Adrenal gland (tissue), 9 donors: ENCODE measurements at regions not wholly inside any gene's neighbourhood (a gene's known extent, or its start where the extent isn't known, plus 50 kb on each side); places are given as distances from the start of the nearest gene placed in this dataset.

Experiments
- DNase-seq, 7 donors: peaks; one replicate each; pipeline ENCODE4 v3.0.0-alpha.2; 2019 to 2020
- H3K27ac ChIP-seq, 5 donors: fragments of 200-600 bp; sonication (generic) in 4 of 5; 1 replicate in 3 of 5; 2 replicates in 2 of 5; pipeline versions ENCODE4 v1.5.1 to v1.8.0; 2016 to 2020; ENCODE audit warnings: mild to moderate bottlenecking in 1 of 5
- H3K27me3 ChIP-seq: fragments of 200-600 bp; 2 replicates; pipeline ENCODE4 v1.8.0; 2021
- H3K36me3 ChIP-seq, 2 donors: fragments of 200-600 bp; replicated peaks in 1 of 2; 1 replicate in 1 of 2; 2 replicates in 1 of 2; pipeline versions ENCODE4 v1.5.1 to v1.8.0; 2018 to 2022
- H3K4me1 ChIP-seq, 2 donors: fragments of 200-600 bp; replicated peaks in 1 of 2; 1 replicate in 1 of 2; 2 replicates in 1 of 2; pipeline versions ENCODE4 v1.5.1 to v1.8.0; 2018 to 2021
- H3K4me3 ChIP-seq, 4 donors: fragments of 200-600 bp; sonication (generic) in 3 of 4; one replicate each; pipeline ENCODE4 v1.5.1; 2016 to 2018
- H3K9me3 ChIP-seq, 3 donors: fragments of 200-600 bp; sonication (generic) in 1 of 3; replicated peaks in 1 of 3; 1 replicate in 2 of 3; 2 replicates in 1 of 3; pipeline versions ENCODE4 v1.5.1 to v1.8.0; 2016 to 2021
- POLR2A ChIP-seq, 2 donors: fragments of 450-650 bp; IDR thresholded peaks; one replicate each; pipeline ENCODE4 v1.6.1; 2017; ENCODE audit warnings: antibody characterized with exemption in 2 of 2, mild to moderate bottlenecking in 2 of 2, moderate library complexity in 1 of 2
- WGBS, 4 donors: extraction: QIAGEN DNeasy Blood & Tissue Kit in 2 of 4; methylation state at CpG; one replicate each; pipeline versions ENCODE4 v1.1.5 to v1.1.7; 2013 to 2017; 5-methylcytosine and 5-hydroxymethylcytosine counted together
- intact Hi-C, 2 donors: fragments of 100-400 bp; cut with DNase I; formaldehyde crosslinking; loops; one replicate each; pipeline versions ENCODE4 v1.14.1 to v1.15.0; 2022 to 2023
- TF ChIP-seq, protein P1 (sequence below), 6 experiments: fragments of 450-650 bp in 4 of 6; fragments of 200-600 bp in 2 of 6; sonication (generic) in 1 of 6; IDR thresholded peaks; 1 replicate in 5 of 6; 2 replicates in 1 of 6; pipeline versions ENCODE4 v1.5.1 to v1.8.0; 2016 to 2021; ENCODE audit warnings: antibody characterized with exemption in 6 of 6, mild to moderate bottlenecking in 2 of 6, moderate library complexity in 1 of 6
- donor health status: healthy with polysubstance abuse.
- donor health status: Bipolar disorder and iron deficiency.
- donor health status: DM: yes; HTN: yes; CAD: no.
- donor health status: DM: no; HTN: no; CAD: no.
- donor health status: DM: no; HTN: no; CAD: no.

DNA sequence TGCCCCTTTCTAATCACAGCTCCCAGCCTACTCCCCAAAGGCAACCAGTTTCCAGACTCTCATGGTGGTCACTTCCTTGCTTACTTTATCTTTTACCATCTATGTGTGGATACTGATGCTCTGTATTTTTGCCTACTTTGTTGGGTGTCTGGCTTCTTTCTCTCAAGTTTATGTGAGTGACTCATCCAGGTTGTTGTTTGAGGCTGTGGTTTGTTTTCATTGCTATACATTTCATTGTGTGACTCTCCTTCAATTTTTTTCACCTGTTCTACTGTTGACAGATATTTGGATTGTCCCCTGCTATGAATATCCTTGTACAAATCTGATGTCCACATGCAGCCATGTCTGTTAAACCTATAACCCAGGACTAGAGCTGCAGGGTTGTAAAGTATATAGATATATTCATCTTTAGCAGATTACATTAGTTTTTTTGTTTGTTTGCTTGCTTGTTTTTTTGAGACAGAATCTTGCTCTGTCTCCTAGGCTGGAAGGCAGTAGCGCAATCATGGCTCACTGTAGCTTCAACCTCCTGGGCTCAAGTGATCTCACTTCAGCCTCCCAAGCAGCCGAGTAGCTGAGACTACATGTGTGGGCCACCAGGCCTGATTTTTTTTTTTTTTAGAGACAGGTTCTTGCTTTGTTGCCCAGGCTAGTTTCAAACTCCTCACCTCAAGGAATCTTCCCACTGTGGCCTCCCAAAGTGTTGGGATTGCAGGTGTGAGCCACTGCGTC lies 72.9 kb upstream of the EEF1E1 start:
- DNase-seq, result no peak
- Histone ChIP-seq H3K27me3 (no peaks in the 10 kb centered on the region), H3K27ac (no peak overlapping the region), H3K4me1 (no peaks in the 10 kb centered on the region), H3K36me3 (no peaks in the 10 kb centered on the region), H3K9me3 (no peaks in the 10 kb centered on the region), H3K4me3 (no peak overlapping the region)
- intact Hi-C loops, result no loop called here
- WGBS, 4 donors, result 88 to 100% (median 92%) methylated on average over 3 of the region's 3 CpGs
- TF ChIP-seq, protein P1, sequence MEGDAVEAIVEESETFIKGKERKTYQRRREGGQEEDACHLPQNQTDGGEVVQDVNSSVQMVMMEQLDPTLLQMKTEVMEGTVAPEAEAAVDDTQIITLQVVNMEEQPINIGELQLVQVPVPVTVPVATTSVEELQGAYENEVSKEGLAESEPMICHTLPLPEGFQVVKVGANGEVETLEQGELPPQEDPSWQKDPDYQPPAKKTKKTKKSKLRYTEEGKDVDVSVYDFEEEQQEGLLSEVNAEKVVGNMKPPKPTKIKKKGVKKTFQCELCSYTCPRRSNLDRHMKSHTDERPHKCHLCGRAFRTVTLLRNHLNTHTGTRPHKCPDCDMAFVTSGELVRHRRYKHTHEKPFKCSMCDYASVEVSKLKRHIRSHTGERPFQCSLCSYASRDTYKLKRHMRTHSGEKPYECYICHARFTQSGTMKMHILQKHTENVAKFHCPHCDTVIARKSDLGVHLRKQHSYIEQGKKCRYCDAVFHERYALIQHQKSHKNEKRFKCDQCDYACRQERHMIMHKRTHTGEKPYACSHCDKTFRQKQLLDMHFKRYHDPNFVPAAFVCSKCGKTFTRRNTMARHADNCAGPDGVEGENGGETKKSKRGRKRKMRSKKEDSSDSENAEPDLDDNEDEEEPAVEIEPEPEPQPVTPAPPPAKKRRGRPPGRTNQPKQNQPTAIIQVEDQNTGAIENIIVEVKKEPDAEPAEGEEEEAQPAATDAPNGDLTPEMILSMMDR (IDR thresholded peaks at IDR 0.05), result no peak
- no peak for TF ChIP-seq POLR2A (IDR thresholded peaks at IDR 0.05)

- Histone ChIP-seq H3K27ac (no peak overlapping the region), H3K4me3 (no peak overlapping the region), H3K36me3 (no peaks in the 10 kb centered on the region), H3K4me1 (no peaks in the 10 kb centered on the region), H3K27me3 (no peaks in the 10 kb centered on the region), H3K9me3 (no peaks in the 10 kb centered on the region)
- 74 to 86% (median 77%) methylated on average over 6 of the region's 6 CpGs for WGBS, 4 donors
- TF ChIP-seq, protein P1 (IDR thresholded peaks at IDR 0.05), result no peak
- TF ChIP-seq POLR2A (IDR thresholded peaks at IDR 0.05), result no peak
- intact Hi-C loops, result no loop called here
- DNase-seq, result no peak
Observed at GRCh38 chr6:8174571-8174970, 72.2 kb upstream of the EEF1E1 start.

GRCh38 chr6:8172530-8172929 lies 70.2 kb upstream of the EEF1E1 start:
- 79 to 91% (median 86%) methylated on average over 2 to 4 of the region's 4 CpGs for WGBS, 4 donors
- TF ChIP-seq, protein P1 (IDR thresholded peaks at IDR 0.05), result no peak
- TF ChIP-seq POLR2A (IDR thresholded peaks at IDR 0.05), result no peak
- H3K27me3 ChIP-seq, result no peaks in the 10 kb centered on the region
- intact Hi-C loops, result no loop called here
- no peak overlapping the region for H3K4me3 ChIP-seq
- no peak for DNase-seq
- H3K36me3 ChIP-seq, result no peaks in the 10 kb centered on the region
- no peak overlapping the region for H3K27ac ChIP-seq
- no peaks in the 10 kb centered on the region for H3K4me1 ChIP-seq
- no peaks in the 10 kb centered on the region for H3K9me3 ChIP-seq

- 73 to 82% (median 74%) methylated on average over 3 of the region's 3 CpGs for WGBS, 4 donors
Observed at GRCh38 chr6:8170754-8171153, 68.4 kb upstream of the EEF1E1 start.

More at GRCh38 chr6:8170754-8171153, 68.4 kb upstream of the EEF1E1 start:
- intact Hi-C loops, result no loop called here
- H3K27me3 ChIP-seq, result no peaks in the 10 kb centered on the region
- H3K9me3 ChIP-seq, result no peaks in the 10 kb centered on the region
- no peaks in the 10 kb centered on the region for H3K4me1 ChIP-seq
- no peak for DNase-seq
- no peak overlapping the region for H3K27ac ChIP-seq
- no peak for TF ChIP-seq POLR2A (IDR thresholded peaks at IDR 0.05)
- TF ChIP-seq, protein P1 (IDR thresholded peaks at IDR 0.05), result no peak
- H3K4me3 ChIP-seq, result no peak overlapping the region
- no peaks in the 10 kb centered on the region for H3K36me3 ChIP-seq
